GM19025 (cell line): ENCODE measurements at regions not wholly inside any gene's neighbourhood (a gene's known extent, or its start where the extent isn't known, plus 50 kb on each side); places are given as distances from the start of the nearest gene placed in this dataset.

ENCODE experiments used
- ATAC-seq: cut with Tn5 transposase; IDR thresholded peaks from one replicate; pipeline ENCODE4 v1.9.1; 2021; ENCODE audit warnings: mild to moderate bottlenecking, low read depth, moderate library complexity; ENCODE audit not compliant: unreplicated experiment

DNA sequence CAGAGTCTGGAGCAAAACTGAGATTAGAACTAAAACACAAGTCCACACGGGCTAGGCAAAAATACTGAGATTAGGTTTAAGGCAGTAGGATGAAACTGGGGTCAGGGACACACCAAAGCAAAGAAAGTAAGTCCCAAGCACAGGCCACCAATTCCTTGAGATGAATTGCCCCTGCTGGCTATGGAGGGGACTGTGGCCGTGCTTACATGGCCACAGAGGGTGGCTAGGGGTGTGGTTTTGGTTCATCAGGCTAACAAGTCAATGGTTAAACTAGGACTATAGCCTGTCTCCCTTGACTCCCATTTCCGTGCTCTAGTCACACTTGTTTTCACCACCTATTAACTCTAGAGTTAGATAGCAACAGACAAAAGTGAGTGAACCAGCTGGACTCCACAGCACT lies 394.8 kb downstream of the PBX1 start:
- no peak for ATAC-seq

DNA sequence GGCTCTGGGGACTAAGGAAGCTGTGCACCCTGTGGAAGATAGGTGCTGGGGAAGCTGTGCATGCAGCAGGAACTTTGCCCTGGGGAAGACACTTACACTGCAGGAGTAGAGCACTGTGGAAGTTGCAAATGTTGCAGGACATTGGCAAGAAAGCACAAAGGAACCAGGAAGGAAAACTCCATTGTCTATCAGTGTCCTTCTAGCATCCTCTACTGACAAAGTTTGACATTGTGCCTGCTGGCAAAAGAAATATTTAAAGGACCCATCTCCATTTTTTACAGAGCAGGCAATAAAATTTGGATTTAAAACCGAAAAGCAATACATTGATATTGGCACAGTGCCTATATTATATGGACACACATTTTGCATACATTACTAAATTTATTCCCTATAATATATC lies 394.1 kb downstream of the PBX1 start:
- no peak for ATAC-seq

DNA sequence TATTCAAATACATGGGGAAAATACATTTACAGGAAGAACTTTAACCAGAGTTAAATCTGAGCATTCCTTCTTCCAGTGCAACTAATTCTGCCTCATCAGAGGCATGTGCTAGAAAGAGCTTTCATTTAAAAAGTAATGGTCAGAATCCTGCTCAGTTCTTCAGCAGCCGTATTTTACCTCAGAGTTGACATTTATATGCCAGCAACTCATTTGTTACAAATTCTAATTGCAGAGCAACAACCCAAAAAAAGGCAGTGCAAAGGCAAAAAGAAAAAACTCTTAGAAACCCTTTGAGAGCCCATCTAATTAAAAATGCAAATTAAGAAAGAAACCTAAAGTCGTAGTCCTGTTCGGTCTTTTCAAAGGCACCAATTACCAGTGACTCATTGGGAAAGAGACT lies 392.5 kb downstream of the PBX1 start:
- ATAC-seq = no peak

DNA sequence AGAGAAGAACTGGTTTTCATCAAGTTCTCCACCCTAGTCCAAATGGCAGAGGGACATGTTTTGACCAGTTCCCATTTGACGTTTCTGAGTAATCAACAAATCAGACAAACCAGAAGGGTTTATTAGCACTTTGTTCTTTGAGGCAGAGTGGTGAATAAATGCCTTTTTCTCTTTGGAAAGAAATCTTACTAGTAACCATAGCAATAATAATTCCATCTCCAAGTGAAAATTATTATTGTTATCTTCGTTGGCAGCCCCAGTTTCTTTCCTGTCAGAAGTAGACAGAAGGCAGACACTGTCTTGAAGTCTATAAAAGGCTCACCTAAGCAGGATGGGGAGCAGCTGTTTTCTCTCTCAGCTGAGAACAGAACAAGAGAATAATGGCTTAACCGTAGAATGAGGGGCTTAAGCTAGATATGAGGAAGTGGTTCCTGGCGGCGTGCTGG lies 391.6 kb downstream of the PBX1 start:
- no peak for ATAC-seq

DNA sequence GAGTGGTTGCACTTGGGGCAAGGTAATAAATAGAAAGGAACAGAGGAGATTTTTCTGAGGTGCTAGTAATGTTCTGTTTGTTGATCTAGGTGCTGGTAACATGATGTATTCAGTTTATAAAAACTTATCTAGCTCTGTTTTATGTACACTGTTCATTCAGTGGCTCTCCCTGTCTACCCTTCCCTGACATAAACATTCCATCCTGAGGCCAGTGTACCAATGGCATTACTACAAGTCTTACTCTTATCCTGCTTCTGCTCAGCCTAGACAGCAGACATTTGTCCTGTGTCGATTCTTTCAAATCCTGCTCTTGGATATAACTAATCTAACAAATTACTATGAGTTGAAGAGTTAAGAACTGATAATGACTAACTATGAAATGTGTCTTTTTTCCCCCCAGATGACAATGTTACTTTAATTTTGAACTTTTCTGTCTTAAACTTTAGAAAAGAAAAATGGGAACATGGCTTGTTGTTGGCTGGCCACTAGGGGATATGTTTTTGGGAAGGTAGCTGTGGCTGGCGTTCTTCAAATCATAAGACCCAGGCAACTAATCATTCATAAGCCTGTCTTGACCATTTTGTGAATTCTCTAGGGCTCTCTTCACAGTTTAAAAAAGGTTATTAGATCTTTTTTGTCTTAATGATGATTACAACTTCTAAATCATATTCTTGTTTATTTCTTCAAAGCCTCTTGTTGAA lies 390.9 kb downstream of the PBX1 start:
- no peak for ATAC-seq

DNA sequence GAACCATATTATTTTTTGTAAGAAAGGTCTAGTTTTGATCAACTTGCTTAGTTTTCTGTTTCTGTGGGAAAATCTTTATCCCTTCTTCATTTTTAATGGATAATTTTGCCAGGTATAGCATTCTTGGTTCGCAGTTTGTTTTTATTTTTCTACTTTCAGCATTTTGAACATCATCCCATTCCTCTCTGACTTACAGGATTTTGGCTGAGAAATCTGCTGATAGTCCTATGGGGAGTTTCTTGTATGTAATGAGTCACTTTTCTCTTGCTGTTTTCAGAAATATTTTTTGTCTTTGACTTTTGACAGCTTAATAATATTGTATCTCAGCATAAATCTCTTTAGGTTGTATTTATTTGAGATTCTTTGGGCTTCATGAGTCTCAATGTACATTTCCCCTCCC lies 389.1 kb downstream of the PBX1 start:
- ATAC-seq = no peak

DNA sequence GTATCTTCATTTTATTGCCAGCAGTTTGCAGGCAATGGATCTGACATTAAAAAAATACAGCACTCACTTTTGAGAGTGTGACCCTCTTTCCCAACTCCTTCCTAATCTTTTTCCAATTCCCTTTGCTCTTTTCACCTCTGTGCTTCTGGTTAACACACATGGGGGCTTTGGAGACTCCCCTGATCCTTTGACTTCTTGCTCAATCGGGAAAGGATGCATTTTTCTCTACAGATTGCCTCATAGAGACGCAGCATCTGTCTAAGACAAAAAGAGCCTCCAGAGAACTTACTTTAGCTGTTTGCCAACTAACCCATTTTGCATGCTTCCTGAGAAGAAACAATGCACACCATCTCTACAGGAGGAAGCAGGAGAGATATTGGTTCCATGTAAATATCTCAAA lies 378.3 kb downstream of the PBX1 start:
- ATAC-seq = no peak

DNA sequence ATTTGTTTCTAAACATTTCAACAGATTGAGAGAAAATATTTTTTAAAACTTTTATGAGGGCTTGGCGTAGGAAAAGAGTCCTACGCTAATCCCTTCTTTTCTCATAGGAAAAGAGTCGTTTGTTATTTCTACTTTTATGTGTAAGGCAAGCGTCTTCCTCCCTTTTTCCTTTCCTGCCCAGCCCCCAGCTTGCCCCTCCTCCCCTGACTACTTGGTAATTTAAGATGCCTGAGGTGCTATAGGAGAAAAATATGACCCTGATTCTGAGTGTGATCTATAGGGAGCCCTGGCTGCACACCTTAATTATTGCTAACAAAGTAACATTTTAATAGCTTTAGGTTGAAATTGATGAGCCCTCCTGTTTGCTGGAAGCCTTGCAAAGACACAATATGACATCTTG lies 373.6 kb downstream of the PBX1 start:
- no peak for ATAC-seq

DNA sequence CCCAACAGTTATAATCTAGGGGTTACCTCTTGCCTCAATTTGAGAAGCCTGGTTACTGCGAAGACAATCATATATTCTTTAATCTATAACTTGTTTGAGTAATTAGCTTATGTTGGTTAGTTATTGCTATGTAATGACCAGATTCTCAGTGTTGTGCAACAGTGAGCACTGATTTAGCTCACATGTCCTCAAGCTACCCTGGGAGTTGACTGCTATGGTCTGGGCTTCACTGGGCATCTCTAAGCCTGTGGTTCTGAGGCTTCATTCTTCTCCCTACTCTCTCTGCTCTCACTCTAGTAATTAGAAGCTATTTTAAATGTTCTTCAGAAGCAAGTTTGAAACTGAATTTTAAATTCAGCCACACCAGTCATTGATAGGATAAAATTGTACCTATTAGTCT lies 371.8 kb downstream of the PBX1 start:
- ATAC-seq = no peak

DNA sequence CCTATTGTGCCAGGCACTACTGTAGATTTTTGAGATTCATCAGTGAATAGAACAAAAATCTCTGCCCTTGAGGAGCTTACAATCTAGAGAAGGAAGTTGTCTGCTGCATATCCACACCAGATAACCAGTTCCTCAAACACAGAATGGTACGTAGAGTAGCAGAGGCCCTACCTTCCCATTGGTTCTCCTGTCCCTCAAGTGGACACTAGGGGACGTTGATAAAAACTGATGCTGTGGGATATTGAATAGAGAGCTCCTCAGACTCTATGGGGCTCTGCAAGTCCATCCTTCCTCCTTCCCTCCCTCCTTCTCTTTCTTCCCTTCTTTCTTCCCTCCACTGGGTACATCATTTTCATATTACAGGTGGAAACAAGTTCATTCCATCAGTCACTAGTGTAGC lies 371.3 kb downstream of the PBX1 start:
- ATAC-seq = no peak

DNA sequence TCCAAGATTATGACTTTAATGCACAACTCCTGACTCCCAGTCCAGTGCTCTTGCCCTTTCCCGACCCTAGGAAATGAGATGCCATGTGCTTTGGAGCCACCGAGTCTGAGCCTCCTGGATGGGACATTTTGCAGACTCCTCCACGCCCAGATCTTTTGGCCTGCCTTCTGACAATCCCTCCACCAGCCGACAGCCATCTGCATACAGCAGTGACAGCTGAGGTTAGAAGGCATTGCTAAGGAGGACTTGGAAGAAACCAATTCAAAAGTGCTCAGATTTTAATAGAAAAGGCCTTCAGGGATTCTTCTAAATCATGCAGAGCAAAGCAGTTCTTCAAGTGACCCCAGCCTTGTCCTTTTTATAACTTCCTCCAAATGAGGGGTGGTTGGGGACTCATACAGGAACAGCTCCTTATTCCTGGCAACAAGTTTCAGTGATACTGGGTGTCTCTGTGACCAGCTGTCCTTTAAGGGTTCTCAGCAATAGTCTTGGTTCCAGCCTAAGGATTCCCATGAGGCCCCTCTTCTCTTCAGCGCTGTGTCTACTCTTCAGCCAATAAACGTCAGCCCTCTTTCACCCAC lies 369.3 kb downstream of the PBX1 start:
- ATAC-seq = no peak

DNA sequence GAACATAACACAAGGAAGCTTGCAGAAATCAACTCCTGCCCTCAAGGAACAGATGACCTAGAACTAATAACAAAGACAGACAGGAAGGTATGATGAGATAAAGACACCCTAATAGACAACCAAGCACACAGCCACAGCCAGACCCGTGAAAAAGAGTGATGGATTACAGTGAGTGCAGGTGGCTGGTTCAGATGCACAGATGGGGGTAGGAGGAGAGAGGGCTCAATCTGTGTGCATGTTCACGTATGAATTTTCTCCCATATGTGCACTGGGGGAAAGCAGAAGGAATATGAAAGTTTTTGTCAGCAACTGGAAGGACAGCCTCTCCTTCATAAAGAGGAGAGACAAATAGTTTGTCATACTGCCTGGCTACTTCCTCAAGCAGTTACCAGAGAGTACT lies 367.1 kb downstream of the PBX1 start:
- no peak for ATAC-seq

DNA sequence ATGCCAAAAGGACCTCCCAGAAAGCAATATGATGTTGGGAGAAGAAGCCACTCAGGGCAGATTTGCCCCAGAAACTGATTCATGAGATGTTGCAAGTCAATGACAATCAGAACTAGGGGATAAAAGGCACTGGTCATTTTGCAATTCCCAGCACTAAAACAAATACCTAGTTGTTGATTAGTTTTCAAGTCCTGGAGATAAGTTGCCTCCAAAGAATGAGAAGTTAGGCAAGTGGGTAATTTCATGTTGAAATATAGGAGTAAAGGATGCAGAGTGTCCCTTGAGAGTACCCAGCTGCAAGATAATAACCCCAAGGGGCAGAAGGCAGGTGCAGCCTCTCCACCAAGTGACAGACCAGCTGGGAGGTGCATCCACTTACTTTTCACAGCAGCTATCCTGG lies 363.6 kb downstream of the PBX1 start:
- no peak for ATAC-seq

DNA sequence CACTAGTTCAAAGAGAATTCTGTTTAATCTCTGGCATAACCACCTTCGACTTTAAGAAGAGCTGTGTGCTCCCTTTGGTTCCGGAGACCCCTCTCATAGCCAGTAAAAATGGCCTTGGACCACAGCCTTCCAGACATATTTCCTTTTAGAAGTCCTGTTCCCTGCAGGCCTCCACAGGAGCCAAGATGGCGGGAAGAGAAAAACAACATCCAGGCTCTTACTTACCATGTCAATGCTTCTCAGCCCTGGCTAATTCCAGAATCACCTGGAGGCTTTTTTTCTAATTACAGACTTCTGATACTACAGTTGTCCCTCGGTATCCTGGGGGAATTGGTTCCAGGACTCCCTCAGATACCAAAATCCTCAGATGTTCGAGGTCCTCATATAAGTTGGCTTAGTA lies 362.5 kb downstream of the PBX1 start:
- no peak for ATAC-seq

DNA sequence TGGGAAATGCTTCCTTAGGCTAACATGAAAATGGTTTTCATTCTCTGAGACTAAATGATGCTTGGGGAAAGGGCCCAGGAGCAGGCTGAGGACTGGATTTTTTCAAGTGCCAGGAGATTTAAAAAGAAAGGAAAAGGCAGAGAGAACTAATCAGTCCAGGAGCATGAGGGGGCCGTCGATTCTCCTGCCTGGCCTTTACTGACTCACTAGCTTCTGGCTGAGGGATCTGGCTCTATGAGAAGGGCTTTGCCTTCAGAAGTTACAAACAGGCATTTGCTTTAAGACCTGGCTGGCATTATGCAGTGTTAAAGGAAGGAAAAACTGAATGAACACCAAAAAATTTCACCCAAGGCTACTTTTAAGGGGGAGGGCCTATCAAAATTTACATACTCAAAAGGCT lies 359.2 kb downstream of the PBX1 start:
- ATAC-seq = no peak

DNA sequence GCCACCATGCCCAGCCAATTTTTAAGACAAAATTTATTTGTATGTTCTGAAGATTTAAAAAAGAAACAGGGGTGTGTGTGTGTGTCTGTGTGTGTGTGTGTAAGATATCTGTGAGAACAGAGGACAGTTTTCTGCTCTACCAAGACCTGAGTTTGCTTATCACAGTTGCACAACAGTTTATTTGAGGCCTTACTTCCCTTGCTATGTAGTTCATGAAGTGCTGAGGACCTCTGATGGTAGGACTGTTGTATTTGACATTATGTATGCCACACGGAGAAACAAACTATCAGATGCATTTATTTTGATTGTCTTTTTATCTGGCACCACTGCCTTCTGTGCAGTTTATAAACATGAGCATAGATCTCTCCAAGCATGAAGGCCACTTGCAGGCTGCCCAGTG lies 355.2 kb downstream of the PBX1 start:
- no peak for ATAC-seq

DNA sequence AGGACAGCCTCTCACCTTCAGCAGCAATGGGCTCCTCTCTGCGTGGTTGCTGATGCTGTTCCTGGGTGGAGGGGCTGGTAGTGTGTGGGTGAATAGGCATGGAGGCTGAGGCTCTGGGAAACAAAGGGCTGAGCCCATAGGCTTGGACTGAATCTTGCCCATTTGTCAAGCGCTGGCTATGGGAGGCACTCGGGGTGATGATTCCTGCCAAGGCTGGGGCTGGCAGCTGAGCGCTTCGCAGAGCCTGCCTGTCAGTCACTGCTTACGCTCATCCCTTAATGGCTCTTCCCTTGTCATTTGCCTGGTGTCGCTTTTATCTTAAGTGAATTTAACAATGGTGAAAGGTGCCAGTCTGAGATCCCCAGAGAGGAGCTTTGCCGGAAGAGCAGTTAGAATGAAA lies 353.3 kb downstream of the PBX1 start:
- ATAC-seq = no peak

DNA sequence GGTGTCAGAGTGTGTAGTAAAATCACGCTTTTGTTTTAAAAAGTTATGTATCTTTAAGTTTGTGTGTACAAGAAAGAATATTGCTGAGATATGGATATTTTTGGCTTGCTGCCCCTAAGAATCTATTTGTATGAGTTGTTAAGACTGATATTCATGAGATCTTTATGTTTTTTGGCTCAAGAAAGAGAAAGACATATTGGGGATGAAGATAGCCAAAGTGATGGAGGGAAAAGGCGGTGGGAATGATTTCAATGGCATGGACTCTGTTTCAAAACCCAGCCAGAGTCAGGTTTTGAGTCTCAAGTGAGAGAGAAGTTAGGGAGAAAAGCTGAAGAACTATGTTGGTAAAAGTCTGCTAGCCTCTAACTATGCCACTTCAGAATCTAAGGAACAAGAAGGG lies 351.7 kb downstream of the PBX1 start:
- no peak for ATAC-seq

DNA sequence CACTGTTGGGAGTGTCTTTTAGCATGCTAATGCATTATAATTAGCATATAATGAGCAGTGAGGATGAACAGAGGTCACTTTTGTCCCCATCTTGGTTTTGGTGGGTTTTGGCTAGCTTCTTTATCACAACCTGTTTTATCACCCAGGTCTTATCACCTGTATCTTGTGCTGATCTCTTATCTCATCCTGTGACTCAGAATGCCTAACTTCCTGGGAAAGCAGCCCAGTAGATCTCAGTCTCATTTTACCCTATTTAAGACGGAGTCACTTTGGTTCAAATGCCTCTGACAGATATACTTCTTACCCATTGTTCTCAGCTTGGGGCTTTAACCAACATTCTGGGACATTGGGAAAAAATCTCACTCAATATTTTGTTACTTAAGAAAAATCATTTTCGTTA lies 348.7 kb downstream of the PBX1 start:
- no peak for ATAC-seq

DNA sequence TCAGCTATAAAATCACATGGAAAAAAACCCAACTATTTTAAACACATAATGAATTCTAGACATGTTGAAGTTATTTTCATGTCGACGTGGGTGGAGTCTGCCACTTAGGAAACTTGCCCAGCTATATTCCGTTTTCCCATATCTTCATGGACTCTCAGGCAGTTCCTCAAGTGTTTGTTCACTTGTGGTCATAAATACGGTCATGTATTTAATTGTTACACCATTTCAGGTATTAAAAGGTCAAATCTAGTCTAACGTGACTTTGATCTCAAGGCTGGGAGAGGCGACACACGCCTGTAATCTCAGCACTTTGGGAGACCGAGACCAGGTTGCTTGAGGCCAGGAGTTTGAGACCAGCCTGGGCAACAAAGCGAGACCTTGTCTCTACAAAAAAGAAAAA lies 346.9 kb downstream of the PBX1 start:
- ATAC-seq = no peak

DNA sequence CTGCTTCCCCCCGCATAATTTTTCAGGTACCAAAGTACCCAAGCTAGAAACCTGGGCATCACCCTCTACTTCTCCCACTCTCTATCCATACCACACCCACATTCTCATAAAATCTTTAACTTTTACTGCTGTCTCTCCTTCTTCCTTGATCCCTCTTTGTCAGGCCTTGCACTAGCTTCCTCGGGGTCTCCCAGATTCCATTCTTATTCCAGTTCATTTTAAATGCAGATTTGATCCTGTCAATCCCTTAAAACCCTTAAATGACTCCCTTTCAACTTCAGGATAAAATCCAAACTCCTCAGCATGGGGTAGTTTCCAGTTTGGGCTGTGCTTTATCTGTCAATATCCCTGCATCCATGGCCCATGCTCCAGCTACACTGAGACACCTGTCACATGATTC lies 343.5 kb downstream of the PBX1 start:
- ATAC-seq = no peak
